WERI-Rb-1 (cell line): ENCODE measurements at regions not wholly inside any gene's neighbourhood (a gene's known extent, or its start where the extent isn't known, plus 50 kb on each side); places are given as distances from the start of the nearest gene placed in this dataset.

Source experiments
- DNase-seq: peaks from one replicate; pipeline ENCODE4 v3.0.0-alpha.2; 2020
- H3K27ac ChIP-seq: fragments of 250-450 bp; sonication (Bioruptor Pico); 2 replicates; pipeline ENCODE4 v1.5.1; 2020; ENCODE audit warnings: mild to moderate bottlenecking, moderate library complexity
- H3K27me3 ChIP-seq: fragments of 250-450 bp; sonication (Bioruptor Pico); 2 replicates; pipeline ENCODE4 v1.5.1; 2021; ENCODE audit warnings: mild to moderate bottlenecking, low read depth, moderate library complexity; ENCODE audit not compliant: insufficient read depth, severe bottlenecking
- H3K36me3 ChIP-seq: fragments of 250-450 bp; sonication (Bioruptor Pico); 2 replicates; pipeline ENCODE4 v1.5.1; 2020; ENCODE audit warnings: mild to moderate bottlenecking, moderate library complexity
- H3K4me3 ChIP-seq: 2 replicates; pipeline ENCODE4 v1.5.1; 2011; ENCODE audit warnings: low read depth, mild to moderate bottlenecking, control low read depth, low read length
- H3K9me3 ChIP-seq: fragments of 250-450 bp; sonication (Bioruptor Pico); 2 replicates; pipeline ENCODE4 v1.5.1; 2021; ENCODE audit warnings: mild to moderate bottlenecking, moderate library complexity; ENCODE audit not compliant: severe bottlenecking
- TF ChIP-seq, protein P1 (sequence below): IDR thresholded peaks from 2 replicates; pipeline ENCODE4 v1.5.1; 2011; ENCODE audit warnings: low read depth, mild to moderate bottlenecking, control low read depth, inconsistent platforms, low read length

DNA sequence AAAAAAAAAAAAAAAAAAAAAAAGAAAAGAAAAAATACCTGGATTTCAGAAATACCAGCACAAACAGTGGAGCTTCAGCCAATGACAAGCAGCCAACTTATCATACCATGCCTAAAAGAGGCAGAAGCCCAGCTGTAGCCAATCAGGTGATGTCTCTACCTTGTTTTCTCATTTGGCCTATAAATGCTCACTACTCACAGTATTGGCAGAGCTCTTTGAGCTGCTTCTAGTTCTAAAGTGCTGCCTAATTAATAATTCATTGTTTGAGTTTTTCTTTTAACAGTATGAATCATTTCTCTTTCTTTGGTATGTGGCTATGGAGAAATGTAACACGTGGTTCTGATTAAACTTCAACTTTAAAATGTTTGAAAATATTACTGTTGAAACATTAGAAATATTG, 188.8 kb upstream of the TECRL start:
- TF ChIP-seq, protein P1, sequence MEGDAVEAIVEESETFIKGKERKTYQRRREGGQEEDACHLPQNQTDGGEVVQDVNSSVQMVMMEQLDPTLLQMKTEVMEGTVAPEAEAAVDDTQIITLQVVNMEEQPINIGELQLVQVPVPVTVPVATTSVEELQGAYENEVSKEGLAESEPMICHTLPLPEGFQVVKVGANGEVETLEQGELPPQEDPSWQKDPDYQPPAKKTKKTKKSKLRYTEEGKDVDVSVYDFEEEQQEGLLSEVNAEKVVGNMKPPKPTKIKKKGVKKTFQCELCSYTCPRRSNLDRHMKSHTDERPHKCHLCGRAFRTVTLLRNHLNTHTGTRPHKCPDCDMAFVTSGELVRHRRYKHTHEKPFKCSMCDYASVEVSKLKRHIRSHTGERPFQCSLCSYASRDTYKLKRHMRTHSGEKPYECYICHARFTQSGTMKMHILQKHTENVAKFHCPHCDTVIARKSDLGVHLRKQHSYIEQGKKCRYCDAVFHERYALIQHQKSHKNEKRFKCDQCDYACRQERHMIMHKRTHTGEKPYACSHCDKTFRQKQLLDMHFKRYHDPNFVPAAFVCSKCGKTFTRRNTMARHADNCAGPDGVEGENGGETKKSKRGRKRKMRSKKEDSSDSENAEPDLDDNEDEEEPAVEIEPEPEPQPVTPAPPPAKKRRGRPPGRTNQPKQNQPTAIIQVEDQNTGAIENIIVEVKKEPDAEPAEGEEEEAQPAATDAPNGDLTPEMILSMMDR: no peak
- no peak for DNase-seq
- no peak overlapping the region for H3K4me3 ChIP-seq
- no peaks in the 10 kb centered on the region for H3K9me3 ChIP-seq
- H3K36me3 ChIP-seq: no peaks in the 10 kb centered on the region
- H3K27me3 ChIP-seq: no peaks in the 10 kb centered on the region
- H3K27ac ChIP-seq: no peak overlapping the region

DNA sequence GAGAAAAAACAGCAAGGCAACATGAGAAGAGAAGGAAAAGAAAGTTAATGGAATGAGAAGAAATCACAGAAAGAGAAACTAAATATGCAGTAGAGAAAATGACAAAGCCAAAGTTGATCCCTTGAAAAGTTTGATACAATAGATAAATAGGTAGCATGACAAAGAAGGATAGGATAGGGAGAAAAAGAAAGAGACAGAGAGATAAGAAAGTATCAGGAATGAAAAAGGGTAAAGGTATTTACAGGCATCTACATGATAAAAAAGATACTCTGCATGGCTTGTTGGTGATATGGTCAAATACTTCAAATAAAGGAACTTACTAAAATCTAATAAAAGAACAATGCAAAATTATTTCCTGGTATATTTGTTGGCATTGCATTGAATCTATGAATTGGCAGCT, 185.5 kb upstream of the TECRL start:
- Histone ChIP-seq H3K36me3 (no peaks in the 10 kb centered on the region), H3K27me3 (no peaks in the 10 kb centered on the region), H3K9me3 (no peaks in the 10 kb centered on the region), H3K4me3 (no peak overlapping the region), H3K27ac (no peak overlapping the region)
- DNase-seq: no peak
- TF ChIP-seq, protein P1: no peak

DNA sequence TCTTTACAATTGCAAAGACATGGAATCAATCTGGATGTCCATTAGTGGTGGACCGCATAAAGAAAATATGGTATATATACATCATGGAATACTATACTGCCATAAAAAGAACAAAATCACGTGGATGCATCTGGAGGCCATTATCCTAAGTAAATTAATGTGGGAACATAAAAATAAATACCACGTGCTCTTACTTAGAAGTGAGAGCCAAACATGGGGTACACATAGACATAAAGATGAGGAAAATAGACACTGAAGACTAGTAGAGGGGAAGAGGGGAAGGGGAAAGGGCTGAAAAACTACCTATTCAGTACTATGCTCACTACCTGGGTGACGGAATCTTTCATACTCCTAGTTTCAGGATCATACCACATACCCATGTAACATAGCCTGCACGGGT, 179.3 kb upstream of the TECRL start:
- Histone ChIP-seq H3K4me3 (no peak overlapping the region), H3K36me3 (no peaks in the 10 kb centered on the region), H3K9me3 (no peaks in the 10 kb centered on the region), H3K27me3 (no peaks in the 10 kb centered on the region), H3K27ac (no peak overlapping the region)
- no peak for DNase-seq
- TF ChIP-seq, protein P1: no peak

DNA sequence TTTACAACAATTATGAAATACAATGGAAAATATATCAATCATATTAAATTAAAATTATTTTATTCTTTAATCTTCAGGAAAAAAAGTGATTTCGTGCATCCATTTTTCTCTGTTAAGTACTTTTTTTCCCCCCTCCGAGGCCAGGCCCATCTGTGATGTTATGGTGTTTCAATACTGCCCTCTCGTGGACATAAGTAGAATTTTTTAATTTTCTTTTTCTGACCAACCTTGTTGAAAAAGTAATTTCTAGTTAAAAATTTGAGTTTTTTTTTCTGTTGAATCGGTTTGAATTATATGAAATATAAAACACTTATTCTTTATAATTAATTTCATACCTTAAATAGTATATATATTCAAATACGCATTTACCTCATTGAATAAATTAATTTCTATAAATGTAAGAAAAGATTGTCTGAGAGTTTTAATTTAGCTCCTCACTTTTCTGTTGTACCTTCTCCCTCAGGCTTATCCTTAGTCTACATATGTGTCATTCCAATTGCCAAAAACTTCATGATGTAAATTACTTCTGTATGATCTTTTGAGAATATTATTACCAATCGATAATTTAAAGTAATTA, 175.8 kb upstream of the TECRL start:
- no peak overlapping the region for H3K27ac ChIP-seq
- H3K9me3 ChIP-seq: no peaks in the 10 kb centered on the region
- H3K4me3 ChIP-seq: no peak overlapping the region
- TF ChIP-seq, protein P1: no peak
- H3K27me3 ChIP-seq: no peaks in the 10 kb centered on the region
- no peaks in the 10 kb centered on the region for H3K36me3 ChIP-seq
- peak; percentile 38 for DNase-seq

DNA sequence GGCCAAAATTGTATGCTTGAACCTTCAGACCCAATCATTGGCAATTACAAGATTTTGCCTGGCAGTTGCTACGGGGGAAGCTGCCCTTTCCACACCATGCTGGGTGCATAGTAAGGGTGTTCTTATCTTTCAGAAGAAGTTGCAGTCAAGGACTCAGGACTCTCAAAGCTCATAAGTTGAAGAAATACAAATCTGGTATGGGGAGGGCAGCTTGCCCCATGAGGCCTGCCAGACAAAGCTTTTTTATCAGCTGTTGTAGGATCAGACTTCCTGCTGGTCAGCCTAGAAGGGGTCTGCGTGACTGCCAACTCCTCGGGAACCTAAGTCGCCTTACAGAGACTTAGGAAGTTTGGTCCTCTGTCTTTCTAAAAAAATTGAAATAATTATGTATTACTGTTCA, 174.9 kb upstream of the TECRL start:
- no peak for DNase-seq
- H3K9me3 ChIP-seq: no peaks in the 10 kb centered on the region

More for the DNA sequence above, 174.9 kb upstream of the TECRL start:
- H3K4me3 ChIP-seq: no peak overlapping the region
- no peak overlapping the region for H3K27ac ChIP-seq
- H3K27me3 ChIP-seq: no peaks in the 10 kb centered on the region
- no peaks in the 10 kb centered on the region for H3K36me3 ChIP-seq
- TF ChIP-seq, protein P1: no peak
